Neural cell (in vitro differentiated cells): ENCODE measurements at regions not wholly inside any gene's neighbourhood (a gene's known extent, or its start where the extent isn't known, plus 50 kb on each side); places are given as distances from the start of the nearest gene placed in this dataset.

Experiments used
- EZH2 ChIP-seq: fragments of 200-600, 300-800 bp; shearing (Covaris generic), sonication (generic); IDR thresholded peaks from 2 replicates; pipeline ENCODE4 v1.6.1; 2014; ENCODE audit warnings: antibody characterized with exemption, low read length, borderline replicate concordance, mild to moderate bottlenecking; ENCODE audit not compliant: insufficient read depth, poor library complexity, severe bottlenecking
- TAF1 ChIP-seq: IDR thresholded peaks from 2 replicates; pipeline ENCODE4 v1.6.1; 2012; ENCODE audit warnings: low read depth

- TF ChIP-seq EZH2 (no peak), TAF1 (no peak)
These were observed 181.0 kb upstream of the KCNIP4 start for GRCh38 chr4:22129454-22130029.
